CD14-positive monocyte (primary cell): ENCODE measurements at regions not wholly inside any gene's neighbourhood (a gene's known extent, or its start where the extent isn't known, plus 50 kb on each side); places are given as distances from the start of the nearest gene placed in this dataset.

ENCODE experiments used
- DNase-seq, 3 donors: peaks; one replicate each; pipeline ENCODE4 v3.0.0-alpha.2; 2011 to 2022
- H2AFZ ChIP-seq: 2 replicates; pipeline ENCODE4 v1.6.0; 2012; ENCODE audit warnings: mild to moderate bottlenecking, low read depth, low read length, inconsistent platforms; ENCODE audit not compliant: insufficient read depth, poor library complexity, severe bottlenecking
- H3K27ac ChIP-seq, 2 donors: 1 replicate in 1 of 2; 2 replicates in 1 of 2; pipeline ENCODE4 v1.5.1; 2012 to 2013; ENCODE audit warnings: low read length in 2 of 2, control low read depth in 1 of 2, inconsistent platforms in 1 of 2, low read depth in 1 of 2, mild to moderate bottlenecking in 1 of 2
- H3K27me3 ChIP-seq, 2 donors: one replicate each; pipeline versions ENCODE4 v1.6.0 to v1.6.1; 2011 to 2013; ENCODE audit warnings: low read length in 2 of 2; ENCODE audit not compliant: control insufficient read depth in 2 of 2, insufficient read depth in 2 of 2
- H3K36me3 ChIP-seq, 2 donors: replicated peaks in 1 of 2; 1 replicate in 1 of 2; 2 replicates in 1 of 2; pipeline versions ENCODE4 v1.5.1 to v1.6.1; 2012 to 2013; ENCODE audit warnings: low read length in 2 of 2, control low read depth in 1 of 2, inconsistent platforms in 1 of 2, mild to moderate bottlenecking in 1 of 2; ENCODE audit not compliant: insufficient read depth in 2 of 2, control insufficient read depth in 1 of 2
- H3K4me1 ChIP-seq, 2 donors: 1 replicate in 1 of 2; 2 replicates in 1 of 2; pipeline versions ENCODE4 v1.5.1 to v1.6.1; 2012 to 2013; ENCODE audit warnings: low read length in 2 of 2, control low read depth in 1 of 2, inconsistent platforms in 1 of 2, mild to moderate bottlenecking in 1 of 2, moderate library complexity in 1 of 2; ENCODE audit not compliant: insufficient read depth in 2 of 2, control insufficient read depth in 1 of 2
- H3K4me2 ChIP-seq: replicated peaks from 2 replicates; pipeline ENCODE3; 2012; ENCODE audit warnings: low read length, moderate library complexity, mild to moderate bottlenecking; ENCODE audit not compliant: poor library complexity, severe bottlenecking; ENCODE audit errors: extremely low read depth
- H3K4me3 ChIP-seq, 3 experiments: fragments of 200-600 bp in 1 of 3; sonication (generic) in 1 of 3; replicated peaks in 1 of 3; 1 replicate in 2 of 3; 2 replicates in 1 of 3; pipeline ENCODE4 v1.5.1; 2011 to 2013; ENCODE audit warnings: low read length in 3 of 3, mild to moderate bottlenecking in 3 of 3, control low read depth in 2 of 3, low read depth in 2 of 3, inconsistent platforms in 1 of 3, moderate library complexity in 1 of 3
- H3K79me2 ChIP-seq: 2 replicates; pipeline ENCODE4 v1.6.0; 2012; ENCODE audit warnings: mild to moderate bottlenecking, control low read depth, inconsistent platforms, low read length, moderate library complexity; ENCODE audit not compliant: insufficient read depth
- H3K9ac ChIP-seq: 2 replicates; pipeline ENCODE4 v1.6.0; 2017; ENCODE audit warnings: low read length, mild to moderate bottlenecking; ENCODE audit not compliant: insufficient read depth, poor library complexity, severe bottlenecking
- H3K9me3 ChIP-seq, 2 donors: replicated peaks in 1 of 2; 1 replicate in 1 of 2; 2 replicates in 1 of 2; pipeline versions ENCODE4 v1.5.1 to v1.6.1; 2012 to 2013; ENCODE audit warnings: low read length in 2 of 2, control low read depth in 1 of 2; ENCODE audit not compliant: control insufficient read depth in 1 of 2, insufficient read depth in 1 of 2
- H4K20me1 ChIP-seq: 2 replicates; pipeline ENCODE4 v1.6.0; 2012; ENCODE audit warnings: mild to moderate bottlenecking, low read length, control low read depth, moderate library complexity; ENCODE audit not compliant: insufficient read depth
- H3K27ac Mint-ChIP-seq, 7 donors: one replicate each; pipeline ENCODE4 v1.8.0; 2020; ENCODE audit warnings: mild to moderate bottlenecking in 7 of 7, mixed read lengths in 7 of 7, moderate library complexity in 6 of 7, inconsistent platforms in 2 of 7
- H3K27me3 Mint-ChIP-seq, 3 donors: one replicate each; pipeline ENCODE4 v1.8.0; 2021 to 2022; ENCODE audit warnings: low read depth in 3 of 3, mild to moderate bottlenecking in 3 of 3, mixed read lengths in 3 of 3, moderate library complexity in 3 of 3, inconsistent platforms in 1 of 3
- H3K36me3 Mint-ChIP-seq, 2 donors: one replicate each; pipeline ENCODE4 v1.8.0; 2020; ENCODE audit warnings: mixed read lengths in 2 of 2, inconsistent platforms in 1 of 2, mild to moderate bottlenecking in 1 of 2
- H3K4me1 Mint-ChIP-seq: one replicate; pipeline ENCODE4 v1.8.0; 2020; ENCODE audit warnings: mild to moderate bottlenecking, mixed read lengths
- H3K4me3 Mint-ChIP-seq, 2 donors: one replicate each; pipeline ENCODE4 v1.8.0; 2020; ENCODE audit warnings: mild to moderate bottlenecking in 2 of 2, mixed read lengths in 2 of 2, moderate library complexity in 1 of 2
- H3K9me3 Mint-ChIP-seq, 7 donors: one replicate each; pipeline ENCODE4 v1.8.0; 2020 to 2022; ENCODE audit warnings: mixed read lengths in 7 of 7, mild to moderate bottlenecking in 6 of 7, moderate library complexity in 6 of 7, inconsistent platforms in 2 of 7
- WGBS: methylation state at CpG from one replicate; pipeline ENCODE4 v1.1.5; 2013; ENCODE audit warnings: missing lambda C conversion rate; ENCODE audit not compliant: insufficient coverage; 5-methylcytosine and 5-hydroxymethylcytosine counted together
- intact Hi-C, 2 donors: fragments of 100-400 bp; cut with micrococcal nuclease; formaldehyde crosslinking; loops; one replicate each; pipeline versions ENCODE4 v1.15.0 to v1.15.1; 2023
- TF ChIP-seq, protein P1 (sequence below): fragments of 200-600 bp; IDR thresholded peaks from one replicate; pipeline ENCODE4 v1.8.0; 2022; ENCODE audit warnings: antibody characterized with exemption, mild to moderate bottlenecking

DNA sequence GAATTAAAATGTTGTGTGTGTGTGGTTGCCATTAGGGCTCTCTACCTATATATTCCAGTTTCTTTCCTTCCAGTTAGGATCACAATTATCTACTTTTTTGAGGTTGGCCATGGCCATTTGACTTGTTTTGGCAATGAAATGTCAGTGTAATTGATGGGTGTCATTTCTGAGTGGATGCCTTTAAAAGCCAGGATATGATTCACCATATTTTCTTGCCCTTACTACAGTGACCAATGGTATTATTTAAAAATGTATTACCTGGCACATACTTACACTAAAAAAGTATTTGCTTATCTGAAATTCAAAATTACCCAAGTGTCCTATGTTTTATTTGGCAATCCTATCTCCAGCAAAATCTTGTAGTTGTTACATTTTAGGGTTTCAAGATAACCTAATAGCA is 258.7 kb upstream of the ACTBL2 start:
- intact Hi-C loops = no loop called here
- Mint-ChIP-seq H3K9me3 (peaks cover 0 to 3% (median 0%) of the 10 kb centered on the region in 7 donors), H3K4me3 (no peak overlapping the region), H3K27me3 (peaks cover 0 to 1% (median 0%) of the 10 kb centered on the region in 3 donors), H3K4me1 (no peaks in the 10 kb centered on the region), H3K27ac (no peak overlapping the region), H3K36me3 (no peaks in the 10 kb centered on the region)
- Histone ChIP-seq H2AFZ (no peak overlapping the region), H3K36me3 (no peaks in the 10 kb centered on the region), H3K9ac (no peak overlapping the region), H3K9me3 (no peaks in the 10 kb centered on the region), H3K27ac (no peak overlapping the region), H3K4me1 (no peaks in the 10 kb centered on the region), H4K20me1 (no peaks in the 10 kb centered on the region), H3K4me2 (no peak overlapping the region), H3K79me2 (no peaks in the 10 kb centered on the region), H3K27me3 (no peaks in the 10 kb centered on the region), H3K4me3 (no peak overlapping the region)
- TF ChIP-seq, protein P1, sequence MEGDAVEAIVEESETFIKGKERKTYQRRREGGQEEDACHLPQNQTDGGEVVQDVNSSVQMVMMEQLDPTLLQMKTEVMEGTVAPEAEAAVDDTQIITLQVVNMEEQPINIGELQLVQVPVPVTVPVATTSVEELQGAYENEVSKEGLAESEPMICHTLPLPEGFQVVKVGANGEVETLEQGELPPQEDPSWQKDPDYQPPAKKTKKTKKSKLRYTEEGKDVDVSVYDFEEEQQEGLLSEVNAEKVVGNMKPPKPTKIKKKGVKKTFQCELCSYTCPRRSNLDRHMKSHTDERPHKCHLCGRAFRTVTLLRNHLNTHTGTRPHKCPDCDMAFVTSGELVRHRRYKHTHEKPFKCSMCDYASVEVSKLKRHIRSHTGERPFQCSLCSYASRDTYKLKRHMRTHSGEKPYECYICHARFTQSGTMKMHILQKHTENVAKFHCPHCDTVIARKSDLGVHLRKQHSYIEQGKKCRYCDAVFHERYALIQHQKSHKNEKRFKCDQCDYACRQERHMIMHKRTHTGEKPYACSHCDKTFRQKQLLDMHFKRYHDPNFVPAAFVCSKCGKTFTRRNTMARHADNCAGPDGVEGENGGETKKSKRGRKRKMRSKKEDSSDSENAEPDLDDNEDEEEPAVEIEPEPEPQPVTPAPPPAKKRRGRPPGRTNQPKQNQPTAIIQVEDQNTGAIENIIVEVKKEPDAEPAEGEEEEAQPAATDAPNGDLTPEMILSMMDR = no peak
- no peak for DNase-seq

DNA sequence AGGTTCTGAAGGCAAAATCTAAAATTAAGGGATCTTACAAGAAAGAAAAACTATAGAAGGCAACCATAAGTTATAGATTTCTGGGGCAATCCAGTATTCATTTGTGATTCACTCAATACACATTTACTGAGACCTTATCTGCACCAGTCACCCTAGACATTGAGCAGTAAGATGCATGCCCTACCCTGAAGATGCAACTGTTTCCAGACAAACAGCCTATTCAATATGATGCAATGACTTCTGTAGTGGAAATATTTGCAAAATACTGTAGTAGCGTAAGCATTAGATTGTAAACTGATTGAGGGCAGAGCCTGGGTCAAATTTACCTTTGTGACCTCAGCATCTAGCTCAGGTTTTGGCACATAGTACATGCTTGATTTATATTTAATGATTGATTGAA is 256.2 kb upstream of the ACTBL2 start:
- no peaks in the 10 kb centered on the region for H3K36me3 Mint-ChIP-seq
- H3K4me2 ChIP-seq = no peak overlapping the region
- WGBS = 100% methylated on average over 1 of the region's 1 CpG
- H3K36me3 ChIP-seq = no peaks in the 10 kb centered on the region
- H3K4me3 Mint-ChIP-seq = no peak overlapping the region
- no peak overlapping the region for H3K4me3 ChIP-seq
- H3K27ac ChIP-seq = no peak overlapping the region
- H3K27me3 Mint-ChIP-seq = peaks cover 0 to 1% (median 0%) of the 10 kb centered on the region in 3 donors
- H4K20me1 ChIP-seq = no peaks in the 10 kb centered on the region
- H3K79me2 ChIP-seq = no peaks in the 10 kb centered on the region
- no peak overlapping the region for H3K27ac Mint-ChIP-seq
- H3K4me1 Mint-ChIP-seq = no peaks in the 10 kb centered on the region
- H2AFZ ChIP-seq = no peak overlapping the region
- TF ChIP-seq, protein P1 = no peak
- H3K27me3 ChIP-seq = no peaks in the 10 kb centered on the region
- DNase-seq = no peak
- intact Hi-C loops = no loop called here
- no peaks in the 10 kb centered on the region for H3K4me1 ChIP-seq
- no peak overlapping the region for H3K9ac ChIP-seq
- no peaks in the 10 kb centered on the region for H3K9me3 ChIP-seq
- no peaks in the 10 kb centered on the region for H3K9me3 Mint-ChIP-seq
